GM18907 (cell line): ENCODE measurements at regions not wholly inside any gene's neighbourhood (a gene's known extent, or its start where the extent isn't known, plus 50 kb on each side); places are given as distances from the start of the nearest gene placed in this dataset.
"Not testable (repeated sequence)": the region's sequence is repeated elsewhere in the genome, so short reads cannot be mapped to it uniquely, and the experiment has no call there.

ENCODE experiments used
- ATAC-seq: cut with Tn5 transposase; IDR thresholded peaks from one replicate; pipeline ENCODE4 v1.9.1; 2021; ENCODE audit warnings: mild to moderate bottlenecking, moderate library complexity; ENCODE audit not compliant: unreplicated experiment

- ATAC-seq, result no peak
Observed at GRCh38 chr5:101783241-101784013, 512.7 kb downstream of the SLCO4C1 start.

- ATAC-seq, result no peak
Observed at GRCh38 chr5:101782352-101783103, 513.6 kb downstream of the SLCO4C1 start.

DNA sequence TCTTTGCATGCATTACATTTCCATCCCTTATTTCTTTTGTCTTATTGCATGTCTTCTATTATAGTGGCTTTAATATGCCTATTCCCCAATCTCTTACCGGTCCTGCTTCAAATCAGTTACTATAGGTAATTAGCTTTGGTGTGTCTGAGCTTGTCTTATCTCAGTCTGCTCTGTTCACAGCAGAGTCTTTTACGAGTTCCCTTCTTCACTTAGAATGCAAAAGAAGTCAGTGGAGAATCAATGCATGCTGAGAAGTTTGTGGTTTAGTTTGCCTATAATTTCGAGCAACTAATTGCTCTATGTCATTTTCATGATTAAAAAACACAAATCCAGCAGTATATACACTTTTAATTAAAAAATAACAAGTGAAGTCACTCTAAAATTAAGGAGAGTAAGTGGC is 545.0 kb downstream of the SLCO4C1 start:
- no peak for ATAC-seq

DNA sequence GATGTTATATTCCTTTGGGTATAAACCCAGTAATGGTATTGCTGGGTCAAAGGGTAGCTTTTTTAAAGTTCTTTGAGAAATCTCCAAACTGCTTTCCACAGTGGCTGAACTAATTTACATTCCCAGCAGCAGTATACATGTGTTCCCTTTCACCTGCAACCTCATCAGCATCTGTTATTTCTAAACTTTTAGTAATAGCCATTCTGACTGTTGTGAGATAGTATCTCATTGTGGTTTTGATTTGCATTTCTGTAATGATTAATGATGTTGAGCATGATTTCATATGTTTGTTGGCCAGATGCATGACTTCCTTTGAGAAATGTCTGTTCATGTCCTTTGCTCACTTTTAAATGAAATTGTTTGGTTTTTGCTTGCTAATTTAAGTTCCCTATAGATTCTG is 553.1 kb downstream of the SLCO4C1 start:
- peak; percentile 87 for ATAC-seq

DNA sequence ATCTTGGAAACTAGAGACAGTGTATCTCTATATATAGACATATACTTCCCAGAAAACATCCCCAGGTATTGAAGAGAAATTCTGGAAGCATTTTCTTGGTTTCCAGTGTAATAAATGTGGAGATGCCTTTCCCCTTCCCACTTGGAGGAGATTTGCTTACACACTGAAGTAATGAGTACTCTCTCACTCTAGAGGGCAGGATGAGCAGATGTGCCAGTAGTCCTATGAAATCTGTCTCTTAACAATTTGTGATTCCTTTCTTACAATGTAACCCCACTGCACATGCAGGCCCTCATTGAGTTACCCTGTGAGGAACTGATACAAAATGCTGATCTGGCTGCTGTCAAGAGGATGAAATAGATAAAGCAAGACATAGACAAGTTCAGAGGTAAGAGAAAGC is 567.2 kb downstream of the SLCO4C1 start:
- no peak for ATAC-seq

DNA sequence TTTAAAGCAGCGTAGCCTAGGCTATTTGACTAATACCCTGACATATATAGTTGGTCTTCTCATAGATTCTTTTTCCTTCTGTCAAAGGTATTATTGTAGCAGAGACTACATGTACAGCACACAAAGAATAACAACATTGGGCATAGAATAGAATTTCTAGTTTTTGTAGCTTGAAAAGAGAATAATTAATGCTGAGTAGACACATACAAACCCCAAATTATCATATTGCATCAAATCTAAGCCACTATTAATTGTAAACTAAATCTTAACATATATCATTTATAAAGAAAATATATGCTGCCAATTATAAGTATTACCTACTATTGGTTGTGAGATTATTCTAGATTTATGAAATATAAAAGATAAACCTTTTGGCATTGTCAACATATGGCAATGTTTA is 574.5 kb downstream of the SLCO4C1 start:
- no peak for ATAC-seq

GRCh38 chr5:101720033-101720432 is 576.1 kb downstream of the SLCO4C1 start:
- no peak for ATAC-seq

DNA sequence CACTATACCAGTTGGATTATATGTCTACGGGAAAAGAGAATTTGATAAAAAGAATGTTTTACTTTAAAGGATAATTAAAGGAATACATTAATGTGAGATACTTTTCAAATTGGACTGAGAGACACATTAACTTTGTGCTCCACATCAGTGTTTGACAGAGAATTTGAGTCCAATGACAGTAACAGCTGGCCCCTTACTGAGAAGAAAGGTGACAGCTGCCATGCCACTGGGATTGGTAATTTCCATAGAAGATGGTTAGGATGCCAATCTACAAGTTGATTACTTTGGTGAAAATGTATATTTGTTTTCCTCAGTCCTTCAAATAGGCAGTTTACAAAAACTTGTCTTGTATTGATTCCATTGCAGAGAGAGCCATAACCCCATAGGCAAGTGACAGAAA is 578.4 kb downstream of the SLCO4C1 start:
- no peak for ATAC-seq

- ATAC-seq, result no peak
Observed at GRCh38 chr5:101716941-101717340, 579.1 kb downstream of the SLCO4C1 start.

- not testable (repeated sequence) for ATAC-seq
Observed at GRCh38 chr5:101715790-101716189, 580.3 kb downstream of the SLCO4C1 start.

- no peak for ATAC-seq
Observed at GRCh38 chr5:101689306-101689705, 606.8 kb downstream of the SLCO4C1 start.

GRCh38 chr5:101688156-101688555 is 607.9 kb downstream of the SLCO4C1 start:
- ATAC-seq, result no peak

- ATAC-seq, result no peak
Observed at GRCh38 chr5:101687349-101687985, 608.6 kb downstream of the SLCO4C1 start.

GRCh38 chr5:101686536-101687157 is 609.4 kb downstream of the SLCO4C1 start:
- ATAC-seq, result no peak

DNA sequence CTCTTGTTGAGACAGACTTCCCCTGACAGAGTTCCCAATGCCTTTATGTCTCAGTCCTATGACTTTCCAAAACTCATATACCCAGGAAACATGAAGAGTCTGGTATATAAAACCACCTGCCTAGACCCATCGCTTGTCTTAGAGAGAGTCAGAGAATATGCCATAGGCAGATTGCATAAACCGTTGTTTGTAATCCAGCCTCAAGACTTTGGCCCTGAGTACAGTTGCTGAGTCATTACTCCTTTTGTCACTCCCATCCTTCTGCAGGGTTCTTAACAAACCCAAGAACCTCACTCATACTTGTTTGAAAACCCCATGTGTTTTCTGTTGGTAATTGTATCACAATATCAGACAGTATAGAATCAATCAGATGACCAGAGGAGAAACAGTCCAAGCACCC is 616.3 kb downstream of the SLCO4C1 start:
- ATAC-seq, result no peak

GRCh38 chr5:101678481-101679193 is 617.4 kb downstream of the SLCO4C1 start:
- peak; percentile 75 for ATAC-seq

GRCh38 chr5:101677961-101678360 is 618.1 kb downstream of the SLCO4C1 start:
- no peak for ATAC-seq

- no peak for ATAC-seq
Observed at GRCh38 chr5:101676646-101677045, 619.4 kb downstream of the SLCO4C1 start.

DNA sequence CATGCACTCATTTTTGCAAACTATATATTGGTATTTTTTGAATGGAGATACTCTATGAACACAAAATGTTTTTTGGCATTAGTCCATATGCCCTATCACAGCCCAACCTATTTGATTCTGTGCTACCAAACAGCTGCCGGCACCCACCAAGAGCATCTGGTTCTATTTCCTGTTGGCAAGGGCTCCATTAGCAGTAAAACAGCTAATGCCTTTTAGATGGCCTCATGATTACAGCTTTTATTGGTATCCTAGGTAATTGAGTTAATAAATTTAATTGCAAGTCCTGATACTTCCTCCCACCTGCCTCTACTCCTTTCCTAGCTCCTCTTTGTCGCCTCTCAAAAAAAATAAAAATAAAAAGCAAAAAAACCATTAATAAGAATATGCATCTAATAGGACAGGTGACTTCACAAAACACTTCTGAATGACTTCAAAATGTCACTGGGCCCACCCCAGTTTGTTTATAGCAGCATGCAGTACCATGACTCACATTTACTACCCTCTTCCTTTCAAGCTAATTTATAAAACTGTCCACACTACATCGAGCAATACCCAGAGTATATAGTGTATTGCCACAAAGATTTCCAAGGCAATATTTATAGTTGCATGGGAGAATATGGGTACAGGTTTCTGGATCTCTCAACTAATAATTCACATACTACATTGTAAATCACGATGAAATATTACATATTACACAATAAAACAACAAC is 620.4 kb downstream of the SLCO4C1 start:
- no peak for ATAC-seq

GRCh38 chr5:101673120-101673519 is 623.0 kb downstream of the SLCO4C1 start:
- no peak for ATAC-seq
